GM19035 (cell line): ENCODE measurements at regions not wholly inside any gene's neighbourhood (a gene's known extent, or its start where the extent isn't known, plus 50 kb on each side); places are given as distances from the start of the nearest gene placed in this dataset.

Source experiments
- ATAC-seq: cut with Tn5 transposase; IDR thresholded peaks from one replicate; pipeline ENCODE4 v1.9.1; 2021; ENCODE audit not compliant: unreplicated experiment

- no peak for ATAC-seq
Observed at GRCh38 chr5:145283141-145283810, 551.9 kb downstream of the PRELID2 start.

DNA sequence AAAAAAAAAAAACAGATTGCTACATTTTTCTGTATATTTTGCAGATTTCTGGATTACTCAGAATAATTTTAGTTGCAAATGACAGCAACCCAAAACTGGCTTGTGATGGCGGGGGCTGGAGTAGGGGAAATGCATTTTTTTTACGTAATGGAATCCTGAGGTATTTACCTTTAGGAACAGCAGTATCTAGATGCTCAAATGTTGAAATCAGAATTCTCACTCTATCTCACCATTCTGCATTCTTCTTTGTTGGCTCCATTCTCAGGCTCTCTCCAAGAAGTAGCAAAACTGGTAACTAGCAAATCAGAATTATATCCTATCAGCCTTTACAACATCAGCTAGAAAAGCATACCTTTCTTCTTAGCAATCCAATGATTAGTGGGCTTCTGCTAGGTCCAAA, 554.3 kb downstream of the PRELID2 start:
- ATAC-seq, result no peak

GRCh38 chr5:145280214-145280613, 554.9 kb downstream of the PRELID2 start:
- no peak for ATAC-seq

GRCh38 chr5:145260670-145261069, 574.5 kb downstream of the PRELID2 start:
- ATAC-seq, result no peak

- ATAC-seq, result no peak
Observed at GRCh38 chr5:145247745-145248040, 587.4 kb downstream of the PRELID2 start.

DNA sequence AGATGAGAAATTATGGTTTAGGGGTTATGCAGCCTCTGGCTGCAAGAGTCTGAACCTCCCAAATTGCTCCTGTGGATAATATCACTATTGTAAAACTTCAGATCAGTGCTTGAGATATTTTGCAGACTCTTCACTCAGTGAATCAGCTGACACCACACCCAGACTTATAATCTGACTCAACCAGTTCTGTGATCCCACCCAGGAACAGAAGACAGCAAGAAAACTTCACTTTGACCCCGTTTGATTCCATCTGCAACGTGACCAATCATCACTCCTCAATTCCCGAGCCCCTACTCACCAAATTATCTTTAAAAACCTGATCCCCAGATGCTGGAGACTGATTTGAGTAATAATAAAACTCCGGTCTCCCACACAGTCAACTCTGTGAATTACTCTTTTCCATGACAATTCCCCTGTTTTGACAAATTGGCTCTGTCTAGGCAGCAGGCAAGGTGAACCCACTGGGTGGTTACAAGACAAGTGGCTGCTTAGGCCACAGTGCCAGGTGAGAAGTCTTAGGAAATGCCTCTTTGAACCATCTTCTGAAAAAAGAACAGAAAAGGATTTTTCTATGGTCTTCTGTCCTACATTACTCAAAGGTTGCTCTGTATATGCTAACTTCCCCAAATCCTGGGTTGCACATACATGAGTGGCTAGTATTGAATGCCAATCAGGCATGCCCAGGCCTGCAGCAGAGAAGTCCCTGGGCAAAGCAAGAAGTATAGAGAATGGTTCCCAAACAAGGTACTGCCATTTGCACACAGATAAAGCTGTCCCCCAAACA, 588.0 kb downstream of the PRELID2 start:
- ATAC-seq, result no peak

GRCh38 chr5:145246379-145246778, 588.8 kb downstream of the PRELID2 start:
- ATAC-seq, result no peak

- ATAC-seq, result no peak
Observed at GRCh38 chr5:145245354-145245753, 589.8 kb downstream of the PRELID2 start.

DNA sequence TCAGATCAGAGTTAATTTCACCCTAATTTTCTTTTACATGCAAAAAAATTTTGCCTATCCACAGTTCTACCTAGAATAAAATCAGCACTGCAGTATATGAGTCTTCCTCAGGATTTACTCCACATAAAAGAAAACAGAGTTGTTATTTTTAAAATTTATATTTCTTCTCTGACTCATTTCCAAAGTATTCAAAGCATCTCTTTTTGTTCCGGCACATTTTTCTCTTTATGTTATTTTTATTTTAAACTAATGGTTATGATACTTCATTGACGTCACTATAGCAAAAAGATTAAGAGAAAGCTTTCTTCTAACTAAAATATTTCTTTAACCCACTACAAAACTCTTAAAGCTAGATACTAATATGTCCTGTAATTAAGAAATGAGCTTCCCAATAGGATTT, 590.4 kb downstream of the PRELID2 start:
- no peak for ATAC-seq

GRCh38 chr5:145244251-145244650, 590.9 kb downstream of the PRELID2 start:
- ATAC-seq, result no peak

GRCh38 chr5:145243016-145243415, 592.1 kb downstream of the PRELID2 start:
- ATAC-seq, result no peak

- ATAC-seq, result no peak
Observed at GRCh38 chr5:145242551-145242950, 592.6 kb downstream of the PRELID2 start.

GRCh38 chr5:145237843-145238242, 597.3 kb downstream of the PRELID2 start:
- ATAC-seq, result peak; percentile 91

- ATAC-seq, result no peak
Observed at GRCh38 chr5:145236983-145237382, 598.2 kb downstream of the PRELID2 start.

- ATAC-seq, result no peak
Observed at GRCh38 chr5:145236127-145236526, 599.0 kb downstream of the PRELID2 start.

DNA sequence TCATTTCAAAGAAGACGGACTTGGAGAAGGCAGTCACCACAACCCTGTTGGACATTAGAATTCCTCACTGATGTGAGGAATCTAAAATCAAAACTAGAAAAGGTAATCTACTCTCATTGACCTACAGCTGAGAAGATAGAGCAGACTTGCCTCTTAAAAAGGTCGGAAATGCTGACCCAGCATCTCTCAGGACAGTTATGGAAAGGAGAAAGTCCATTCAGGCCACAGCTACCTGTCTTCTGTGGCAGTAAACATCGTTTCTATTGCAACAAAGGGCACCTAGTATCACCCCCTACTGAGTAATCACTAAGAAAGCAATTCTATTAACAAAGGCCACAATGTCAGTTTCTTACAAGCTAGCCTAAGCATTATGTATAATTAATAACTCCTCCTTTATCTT, 601.7 kb downstream of the PRELID2 start:
- ATAC-seq, result no peak

GRCh38 chr5:145230781-145231180, 604.4 kb downstream of the PRELID2 start:
- no peak for ATAC-seq

- ATAC-seq, result no peak
Observed at GRCh38 chr5:145228564-145228963, 606.6 kb downstream of the PRELID2 start.

GRCh38 chr5:145227881-145228280, 607.3 kb downstream of the PRELID2 start:
- no peak for ATAC-seq

DNA sequence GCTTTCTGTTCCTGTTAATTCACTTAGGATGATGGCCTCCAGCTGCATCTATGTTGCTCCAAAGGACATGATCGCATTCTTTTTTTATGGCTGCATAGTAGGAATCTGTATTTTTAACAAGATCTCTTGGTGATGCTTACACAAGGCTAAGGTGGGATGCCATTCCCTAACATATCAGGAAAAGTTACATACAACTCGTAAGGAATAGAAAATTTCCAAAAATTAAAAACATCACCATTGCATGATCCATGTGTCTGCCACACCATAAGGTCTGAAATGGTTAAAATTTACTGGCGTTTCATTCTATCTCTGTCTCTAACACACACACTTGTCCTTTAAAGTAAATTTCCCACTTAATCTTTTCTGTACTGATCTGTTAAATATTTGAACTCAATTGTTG, 608.4 kb downstream of the PRELID2 start:
- ATAC-seq, result no peak

GRCh38 chr5:145225529-145225928, 609.6 kb downstream of the PRELID2 start:
- ATAC-seq, result no peak

DNA sequence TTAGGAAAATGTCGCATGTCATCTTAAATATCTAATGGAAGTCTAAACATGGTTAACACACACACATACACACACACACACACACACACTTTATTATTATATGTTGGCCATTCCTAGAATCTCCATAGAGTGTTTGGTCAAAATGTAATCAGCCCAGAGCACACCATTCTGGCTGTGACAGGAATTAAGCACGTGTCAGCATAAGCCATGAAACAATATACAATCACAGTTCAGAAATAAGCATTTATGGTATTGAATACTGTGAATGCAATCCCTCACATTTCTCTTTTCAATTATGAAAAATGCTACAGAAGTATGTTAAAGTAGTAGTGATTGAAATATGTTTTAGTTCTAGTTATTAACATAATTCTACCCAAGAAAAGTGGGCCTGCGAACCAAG, 611.6 kb downstream of the PRELID2 start:
- ATAC-seq, result no peak

DNA sequence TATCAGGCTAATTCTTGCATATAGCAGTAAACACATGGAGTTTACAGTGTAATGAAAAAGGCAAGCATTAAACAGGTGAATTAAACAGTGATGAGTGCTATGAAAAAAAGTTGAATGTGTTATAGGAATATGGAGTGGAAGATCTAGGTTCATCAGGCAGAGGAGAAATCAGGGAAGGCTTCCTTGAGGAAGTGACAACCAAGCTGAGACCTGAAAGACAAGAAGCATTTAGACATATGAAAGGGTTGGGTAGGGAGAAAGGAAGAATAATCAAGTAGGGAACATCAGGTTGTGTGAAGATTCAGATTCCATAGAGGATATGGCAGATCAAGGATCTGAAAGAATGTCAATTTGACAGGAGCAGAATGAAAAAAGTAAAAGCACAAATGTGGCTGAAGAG, 612.5 kb downstream of the PRELID2 start:
- ATAC-seq, result no peak
